HG02759 (cell line): ENCODE measurements at regions not wholly inside any gene's neighbourhood (a gene's known extent, or its start where the extent isn't known, plus 50 kb on each side); places are given as distances from the start of the nearest gene placed in this dataset.
"Not testable (repeated sequence)": the region's sequence is repeated elsewhere in the genome, so short reads cannot be mapped to it uniquely, and the experiment has no call there.

Source experiments
- ATAC-seq: cut with Tn5 transposase; IDR thresholded peaks from one replicate; pipeline ENCODE4 v1.9.1; 2021; ENCODE audit warnings: mild to moderate bottlenecking, moderate library complexity; ENCODE audit not compliant: unreplicated experiment

- ATAC-seq = not testable (repeated sequence)
Observed at GRCh38 chr1:120465900-120466299, 51.1 kb downstream of the NBPF8 start.

DNA sequence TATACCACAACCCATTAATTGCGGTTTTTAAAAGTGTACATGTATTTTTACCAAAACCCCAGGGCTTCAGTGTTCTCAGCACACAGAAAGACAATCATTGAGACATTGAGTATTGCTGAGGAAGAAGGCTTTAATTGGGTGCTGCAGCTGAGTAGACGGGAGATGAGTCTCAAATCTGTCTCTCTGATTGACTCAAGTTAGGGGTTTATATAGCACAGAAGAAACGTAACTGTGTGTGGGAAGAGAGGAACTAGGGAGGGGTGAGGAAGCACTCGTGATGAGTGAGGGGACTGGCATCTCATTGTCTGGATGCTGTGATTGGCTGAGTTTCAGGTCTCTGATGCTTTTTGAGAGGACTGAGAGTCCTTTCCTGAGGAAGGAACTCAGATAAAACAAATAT is 62.8 kb downstream of the NBPF8 start:
- ATAC-seq = not testable (repeated sequence)

DNA sequence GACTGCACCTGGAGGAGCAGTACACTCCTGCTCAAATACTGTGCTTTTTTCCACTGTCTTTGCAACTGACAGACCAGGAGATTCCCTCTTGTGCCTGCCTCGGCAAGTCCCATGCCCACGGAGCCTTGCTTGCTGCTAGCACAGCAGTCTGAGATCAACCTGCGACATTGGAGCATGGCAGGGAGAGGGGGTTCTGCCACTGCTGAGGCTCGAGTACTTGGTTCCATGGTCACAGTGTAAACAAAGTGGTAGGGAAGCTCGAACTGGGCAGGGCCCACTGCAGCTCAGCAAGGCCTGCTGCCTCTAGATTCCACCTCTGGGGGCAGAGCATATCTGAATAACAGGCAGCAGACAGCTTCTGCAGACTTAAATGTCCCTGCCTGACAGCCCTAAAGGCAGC is 63.6 kb downstream of the NBPF8 start:
- ATAC-seq = not testable (repeated sequence)

GRCh38 chr1:120487542-120487941 is 72.7 kb downstream of the NBPF8 start:
- ATAC-seq = not testable (repeated sequence)

DNA sequence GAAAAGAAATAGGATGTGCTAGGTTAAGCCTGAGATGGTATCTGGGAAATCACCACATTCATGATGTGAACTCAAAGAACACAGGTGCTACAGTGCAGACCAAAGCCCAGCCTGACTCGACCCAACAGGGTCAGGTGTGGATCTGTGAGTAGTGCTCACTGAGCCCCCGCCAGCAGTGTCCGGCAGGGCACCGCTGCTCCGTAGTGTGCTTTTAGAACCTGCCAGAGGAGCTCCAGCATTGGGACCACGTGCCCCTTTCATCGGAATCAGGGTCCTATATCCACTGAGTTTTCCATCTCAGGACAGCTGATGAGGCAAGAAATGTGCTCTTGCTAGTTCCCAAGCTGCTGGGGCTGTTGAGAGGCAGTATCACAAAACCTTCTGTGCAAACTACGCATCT is 74.4 kb downstream of the NBPF8 start:
- ATAC-seq = not testable (repeated sequence)

- ATAC-seq = not testable (repeated sequence)
Observed at GRCh38 chr1:120497145-120497544, 82.3 kb downstream of the NBPF8 start.

DNA sequence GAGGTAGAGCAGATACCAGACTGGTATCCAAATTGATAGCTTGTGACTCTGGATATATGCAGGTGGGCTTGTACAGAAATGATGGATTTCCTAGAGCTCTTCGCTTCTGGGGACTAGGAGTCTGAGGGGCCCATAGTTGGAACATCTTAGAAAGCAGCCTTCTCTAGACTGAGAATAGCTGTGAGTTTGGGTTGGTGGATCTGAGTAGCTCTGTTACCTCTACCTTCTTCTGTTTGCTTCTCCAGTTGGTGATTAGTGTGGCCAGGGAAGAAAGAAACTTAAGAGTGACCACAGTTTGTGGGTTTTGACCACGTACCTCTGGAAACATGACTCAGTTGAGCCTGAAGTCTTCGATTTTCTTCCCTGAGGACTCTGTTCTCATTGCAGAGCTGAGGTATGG is 88.4 kb downstream of the NBPF8 start:
- not testable (repeated sequence) for ATAC-seq

DNA sequence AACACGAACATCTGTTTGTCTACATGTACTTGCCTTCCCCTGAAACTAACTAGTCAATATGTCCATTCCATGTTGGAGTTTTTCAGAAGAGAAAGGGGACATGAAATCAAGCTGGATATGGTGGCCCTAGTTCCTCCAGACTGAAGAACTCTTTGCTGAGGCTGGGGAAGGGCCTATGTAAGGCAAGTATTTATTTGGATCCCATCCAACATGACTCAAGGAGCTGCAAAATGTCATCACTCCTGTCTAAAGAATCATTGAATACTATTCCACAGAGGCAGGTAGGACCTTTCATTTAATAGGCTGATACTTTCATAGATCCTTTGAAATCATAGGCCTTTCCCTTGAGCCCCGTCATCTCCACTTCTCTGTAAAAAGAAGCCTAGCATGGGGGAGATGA is 91.5 kb downstream of the NBPF8 start:
- not testable (repeated sequence) for ATAC-seq

GRCh38 chr1:120508351-120508750 is 93.5 kb downstream of the NBPF8 start:
- not testable (repeated sequence) for ATAC-seq

DNA sequence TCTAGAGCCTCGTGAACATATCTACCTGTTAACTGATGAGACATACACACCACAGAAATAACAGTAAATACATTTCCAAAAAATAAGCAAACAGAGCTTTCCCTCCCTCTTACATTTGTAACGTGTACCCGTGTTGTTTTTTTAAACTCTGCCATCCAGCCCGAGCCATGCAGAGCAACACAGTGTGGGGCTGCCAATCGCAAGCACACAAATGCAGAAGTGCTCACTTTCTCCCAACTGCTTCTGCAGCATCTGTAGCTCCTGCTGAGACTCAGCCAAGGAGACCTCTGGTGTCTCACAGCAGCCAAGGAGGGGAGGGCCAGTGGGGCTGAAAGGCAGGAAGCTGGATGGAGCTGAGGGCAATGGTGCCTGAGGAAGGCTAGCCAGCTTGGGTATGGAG is 94.4 kb downstream of the NBPF8 start:
- not testable (repeated sequence) for ATAC-seq

- ATAC-seq = not testable (repeated sequence)
Observed at GRCh38 chr1:120513099-120513498, 98.3 kb downstream of the NBPF8 start.

DNA sequence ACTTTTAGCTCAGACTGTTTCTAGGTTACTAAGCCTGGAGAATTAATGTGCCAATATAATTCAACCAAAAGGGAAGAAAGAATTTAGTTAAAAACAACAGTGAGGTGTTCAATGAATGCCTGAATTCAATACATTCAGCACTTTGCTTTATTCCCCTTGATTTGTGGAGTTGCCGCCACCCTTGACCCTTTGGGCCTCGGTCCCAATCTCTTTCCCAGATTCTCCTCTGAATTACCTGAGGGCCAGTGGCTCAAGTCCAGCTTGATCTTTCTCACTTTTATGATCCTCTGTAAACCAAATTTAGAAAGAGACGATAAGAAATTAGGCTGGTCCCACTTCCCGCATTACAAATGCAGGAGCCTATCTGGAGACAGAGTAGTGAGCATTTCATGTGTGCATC is 98.7 kb downstream of the NBPF8 start:
- not testable (repeated sequence) for ATAC-seq

- ATAC-seq = not testable (repeated sequence)
Observed at GRCh38 chr1:120519196-120519595, 104.4 kb downstream of the NBPF8 start.

DNA sequence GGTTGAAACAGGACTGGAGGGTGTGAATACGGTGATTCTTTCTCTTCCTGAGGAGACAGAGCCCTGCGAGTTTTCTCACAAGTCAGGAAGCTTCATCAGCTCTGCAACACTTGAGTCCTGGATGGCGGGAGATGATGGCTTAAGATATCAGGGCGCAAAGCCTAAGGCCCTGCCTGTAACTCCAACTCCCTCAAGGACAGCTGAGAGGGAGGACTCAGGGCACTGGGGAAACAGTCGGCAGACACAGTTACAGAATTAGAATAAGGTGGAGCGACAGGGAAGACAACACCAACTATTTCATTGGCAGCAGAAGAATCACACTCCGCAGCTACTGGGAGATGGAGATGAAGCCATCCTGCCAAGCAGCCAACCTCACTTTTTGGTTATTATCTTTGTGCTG is 109.6 kb downstream of the NBPF8 start:
- ATAC-seq = not testable (repeated sequence)

- ATAC-seq = not testable (repeated sequence)
Observed at GRCh38 chr1:120525386-120525785, 110.6 kb downstream of the NBPF8 start.

DNA sequence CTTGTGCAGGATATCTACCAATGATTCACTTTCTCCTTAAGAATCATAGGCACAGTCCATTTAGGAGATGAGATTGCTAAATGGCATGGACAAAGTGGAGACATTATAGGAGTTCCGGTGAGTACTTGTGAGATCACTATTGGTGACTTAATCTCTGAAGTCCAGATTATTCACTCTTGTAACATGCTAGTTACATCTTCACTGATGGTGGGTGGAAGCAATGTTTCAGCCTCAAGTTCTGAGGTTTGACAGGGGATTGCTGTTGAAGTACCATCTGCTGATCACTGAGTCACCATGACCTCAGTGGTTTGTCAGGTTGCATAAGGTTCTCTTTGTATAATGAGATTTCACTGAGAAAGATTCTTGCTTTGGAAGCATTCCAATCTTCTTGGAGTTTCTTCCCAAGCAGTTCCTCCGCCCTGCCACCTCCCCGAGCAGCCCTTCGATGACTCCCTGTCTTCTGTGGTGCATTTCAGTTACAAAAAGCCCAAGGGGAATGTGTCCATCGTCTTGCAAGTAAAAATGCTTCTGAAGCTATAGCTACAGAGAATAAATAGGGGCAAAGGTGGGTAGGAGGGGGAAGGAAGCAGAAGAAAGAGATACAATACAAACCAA is 114.7 kb downstream of the NBPF8 start:
- ATAC-seq = not testable (repeated sequence)

GRCh38 chr1:120531455-120531854 is 116.6 kb downstream of the NBPF8 start:
- ATAC-seq = not testable (repeated sequence)

DNA sequence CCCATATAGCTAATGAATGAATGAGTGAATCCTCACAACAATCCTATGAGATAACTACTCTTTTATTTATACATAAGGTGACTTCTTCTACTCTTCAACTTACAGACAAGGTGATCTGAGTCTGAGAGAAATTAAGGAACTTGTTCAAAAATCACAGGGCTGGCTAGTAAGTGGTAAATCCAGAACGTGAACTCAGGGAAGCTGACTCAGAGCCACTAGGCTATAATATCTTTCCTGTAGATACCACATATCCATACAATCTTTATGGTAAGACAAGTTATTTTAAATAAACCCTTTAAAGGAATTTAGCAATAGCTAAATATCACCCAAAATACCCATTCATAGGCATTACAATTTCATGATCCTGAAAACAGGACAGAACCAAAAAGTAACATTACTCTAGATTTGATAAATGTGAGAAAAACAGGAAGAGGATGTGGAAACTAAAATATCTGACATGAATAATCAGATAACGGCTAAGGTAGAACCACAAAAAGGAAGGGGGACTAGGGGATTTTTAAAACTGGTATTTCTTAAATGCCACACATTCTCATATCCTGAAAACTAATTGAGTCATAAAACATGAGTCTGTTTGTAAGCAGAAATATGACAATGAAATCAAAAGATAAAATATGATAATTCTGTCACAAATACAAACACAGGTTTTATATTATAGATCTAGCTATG is 119.7 kb downstream of the NBPF8 start:
- ATAC-seq = peak; percentile 84

DNA sequence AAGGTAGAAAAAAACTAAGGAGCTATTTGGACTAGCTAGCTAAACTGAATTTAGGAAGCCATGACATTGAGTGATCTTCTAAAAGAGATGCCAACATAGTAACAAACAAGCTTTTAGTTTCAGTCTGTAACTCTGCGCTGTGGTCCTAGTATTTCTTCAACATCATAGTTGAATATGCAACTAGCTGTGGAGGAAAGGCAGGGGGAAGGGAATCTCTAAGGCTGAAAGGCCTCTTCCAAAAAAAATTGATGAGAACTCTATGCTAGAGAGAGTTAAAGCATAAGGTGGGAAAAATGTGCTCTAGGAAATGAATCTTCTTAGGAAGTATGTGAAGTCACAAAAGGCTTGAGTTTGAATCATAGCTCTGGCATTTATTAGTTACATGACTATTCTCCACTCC is 120.2 kb downstream of the NBPF8 start:
- peak; percentile 80 for ATAC-seq

DNA sequence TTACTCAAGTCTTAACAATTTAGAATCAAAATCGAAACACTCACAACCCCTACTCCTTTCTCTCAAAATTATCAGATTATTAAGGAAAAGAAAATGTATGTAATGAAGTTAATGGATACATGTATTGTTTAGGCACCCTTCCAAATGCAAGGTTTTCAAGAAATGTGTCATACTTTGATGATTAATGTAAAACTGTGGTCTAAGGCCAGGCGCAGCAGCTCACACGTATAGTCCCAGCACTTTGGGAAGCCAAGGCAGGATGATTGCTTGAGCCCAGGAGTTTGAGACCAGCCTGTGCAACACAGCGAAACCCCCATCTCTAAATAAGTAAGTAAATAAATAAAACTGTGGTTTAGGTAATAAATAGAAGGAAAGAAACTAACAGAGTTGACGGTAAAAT is 126.6 kb downstream of the NBPF8 start:
- ATAC-seq = not testable (repeated sequence)

GRCh38 chr1:120542365-120542764 is 127.5 kb downstream of the NBPF8 start:
- ATAC-seq = not testable (repeated sequence)

GRCh38 chr1:120542940-120543339 is 128.1 kb downstream of the NBPF8 start:
- not testable (repeated sequence) for ATAC-seq
